HL-60 (cell line): ENCODE measurements at regions not wholly inside any gene's neighbourhood (a gene's known extent, or its start where the extent isn't known, plus 50 kb on each side); places are given as distances from the start of the nearest gene placed in this dataset.

Source experiments
- DNase-seq, 2 experiments: peaks; one replicate each; pipeline ENCODE4 v3.0.0-alpha.2; 2010 to 2020; ENCODE audit warnings: low read depth in 1 of 2, low spot score in 1 of 2
- H3K27ac ChIP-seq: fragments of 250-450 bp; sonication (Bioruptor Pico); replicated peaks from 2 replicates; pipeline ENCODE4 v1.5.1; 2020; ENCODE audit warnings: mild to moderate bottlenecking, moderate library complexity
- H3K27me3 ChIP-seq: fragments of 250-450 bp; sonication (Bioruptor Pico); 2 replicates; pipeline ENCODE4 v1.5.1; 2021; ENCODE audit warnings: mild to moderate bottlenecking, moderate library complexity; ENCODE audit not compliant: insufficient read depth, poor library complexity, severe bottlenecking
- H3K4me3 ChIP-seq: replicated peaks from 2 replicates; pipeline ENCODE4 v1.5.1; 2011; ENCODE audit warnings: mild to moderate bottlenecking, control low read depth, low read length; ENCODE audit not compliant: insufficient read depth
- CTCF ChIP-seq: IDR thresholded peaks from one replicate; pipeline ENCODE4 v1.5.1; 2011; ENCODE audit warnings: low read length, control low read depth, inconsistent platforms; ENCODE audit not compliant: insufficient read depth
- GABPA ChIP-seq: IDR thresholded peaks from 2 replicates; pipeline ENCODE4 v1.6.1; 2012; ENCODE audit warnings: low read depth
- POLR2AphosphoS5 ChIP-seq: IDR thresholded peaks from 2 replicates; pipeline ENCODE4 v1.6.1; 2012; ENCODE audit warnings: low read depth
- SPI1 ChIP-seq: IDR thresholded peaks from 2 replicates; pipeline ENCODE4 v1.6.1; 2012; ENCODE audit warnings: low read depth, mild to moderate bottlenecking, borderline replicate concordance
- TF ChIP-seq, protein P1 (sequence below): IDR thresholded peaks from 2 replicates; pipeline ENCODE4 v1.6.1; 2012; ENCODE audit warnings: low read depth; ENCODE audit not compliant: insufficient replicate concordance

GRCh38 chr2:60603533-60604190 lies 50.2 kb upstream of the BCL11A start:
- H3K4me3 ChIP-seq: no peak overlapping the region
- no peak for TF ChIP-seq GABPA
- TF ChIP-seq, protein P1, sequence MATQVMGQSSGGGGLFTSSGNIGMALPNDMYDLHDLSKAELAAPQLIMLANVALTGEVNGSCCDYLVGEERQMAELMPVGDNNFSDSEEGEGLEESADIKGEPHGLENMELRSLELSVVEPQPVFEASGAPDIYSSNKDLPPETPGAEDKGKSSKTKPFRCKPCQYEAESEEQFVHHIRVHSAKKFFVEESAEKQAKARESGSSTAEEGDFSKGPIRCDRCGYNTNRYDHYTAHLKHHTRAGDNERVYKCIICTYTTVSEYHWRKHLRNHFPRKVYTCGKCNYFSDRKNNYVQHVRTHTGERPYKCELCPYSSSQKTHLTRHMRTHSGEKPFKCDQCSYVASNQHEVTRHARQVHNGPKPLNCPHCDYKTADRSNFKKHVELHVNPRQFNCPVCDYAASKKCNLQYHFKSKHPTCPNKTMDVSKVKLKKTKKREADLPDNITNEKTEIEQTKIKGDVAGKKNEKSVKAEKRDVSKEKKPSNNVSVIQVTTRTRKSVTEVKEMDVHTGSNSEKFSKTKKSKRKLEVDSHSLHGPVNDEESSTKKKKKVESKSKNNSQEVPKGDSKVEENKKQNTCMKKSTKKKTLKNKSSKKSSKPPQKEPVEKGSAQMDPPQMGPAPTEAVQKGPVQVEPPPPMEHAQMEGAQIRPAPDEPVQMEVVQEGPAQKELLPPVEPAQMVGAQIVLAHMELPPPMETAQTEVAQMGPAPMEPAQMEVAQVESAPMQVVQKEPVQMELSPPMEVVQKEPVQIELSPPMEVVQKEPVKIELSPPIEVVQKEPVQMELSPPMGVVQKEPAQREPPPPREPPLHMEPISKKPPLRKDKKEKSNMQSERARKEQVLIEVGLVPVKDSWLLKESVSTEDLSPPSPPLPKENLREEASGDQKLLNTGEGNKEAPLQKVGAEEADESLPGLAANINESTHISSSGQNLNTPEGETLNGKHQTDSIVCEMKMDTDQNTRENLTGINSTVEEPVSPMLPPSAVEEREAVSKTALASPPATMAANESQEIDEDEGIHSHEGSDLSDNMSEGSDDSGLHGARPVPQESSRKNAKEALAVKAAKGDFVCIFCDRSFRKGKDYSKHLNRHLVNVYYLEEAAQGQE: no peak
- TF ChIP-seq CTCF: no peak
- no peak for TF ChIP-seq POLR2AphosphoS5
- no peak for TF ChIP-seq SPI1
- no peaks in the 10 kb centered on the region for H3K27me3 ChIP-seq

GRCh38 chr2:60604486-60605064 lies 51.1 kb upstream of the BCL11A start:
- DNase-seq: no peak
- Histone ChIP-seq H3K27ac (no peak overlapping the region), H3K27me3 (no peaks in the 10 kb centered on the region), H3K4me3 (no peak overlapping the region)
- TF ChIP-seq POLR2AphosphoS5: no peak

More at GRCh38 chr2:60603533-60604190, 50.2 kb upstream of the BCL11A start:
- no peak overlapping the region for H3K27ac ChIP-seq
- no peak for DNase-seq

GRCh38 chr2:60605866-60606265 lies 52.4 kb upstream of the BCL11A start:
- DNase-seq: no peak
- TF ChIP-seq SPI1 (no peak), POLR2AphosphoS5 (no peak), CTCF (no peak), GABPA (no peak)
- TF ChIP-seq, protein P1: no peak
- H3K27me3 ChIP-seq: no peaks in the 10 kb centered on the region

DNA sequence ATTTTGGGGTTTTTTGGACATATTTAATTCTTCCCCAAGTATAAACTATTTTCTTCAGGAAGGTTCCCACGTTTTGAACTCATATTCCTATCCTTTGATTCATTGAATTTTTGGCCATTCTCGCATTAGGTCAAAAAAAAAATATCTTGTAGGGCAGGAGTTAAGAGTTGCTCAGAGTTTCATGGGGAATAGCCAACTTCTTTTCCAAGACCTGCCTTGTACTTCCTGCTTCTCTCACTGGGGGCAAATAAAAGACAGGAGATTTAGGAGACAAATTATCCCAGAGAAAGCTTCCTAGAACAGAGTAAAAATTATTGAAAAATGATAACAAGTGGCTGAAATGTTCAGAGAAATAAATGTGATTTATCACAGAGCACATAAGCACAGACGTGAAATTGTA lies 55.2 kb upstream of the BCL11A start:
- H3K27me3 ChIP-seq: no peaks in the 10 kb centered on the region
- no peak for DNase-seq
- TF ChIP-seq GABPA: no peak
- TF ChIP-seq, protein P1: no peak
- TF ChIP-seq SPI1: no peak
- no peak for TF ChIP-seq POLR2AphosphoS5
- TF ChIP-seq CTCF: no peak
- H3K27ac ChIP-seq: no peak overlapping the region
- no peak overlapping the region for H3K4me3 ChIP-seq

More at GRCh38 chr2:60605866-60606265, 52.4 kb upstream of the BCL11A start:
- H3K4me3 ChIP-seq: no peak overlapping the region
- no peak overlapping the region for H3K27ac ChIP-seq
